ENCODE measurements at regions not wholly inside any gene's neighbourhood (a gene's known extent, or its start where the extent isn't known, plus 50 kb on each side); places are given as distances from the start of the nearest gene placed in this dataset.

DNA sequence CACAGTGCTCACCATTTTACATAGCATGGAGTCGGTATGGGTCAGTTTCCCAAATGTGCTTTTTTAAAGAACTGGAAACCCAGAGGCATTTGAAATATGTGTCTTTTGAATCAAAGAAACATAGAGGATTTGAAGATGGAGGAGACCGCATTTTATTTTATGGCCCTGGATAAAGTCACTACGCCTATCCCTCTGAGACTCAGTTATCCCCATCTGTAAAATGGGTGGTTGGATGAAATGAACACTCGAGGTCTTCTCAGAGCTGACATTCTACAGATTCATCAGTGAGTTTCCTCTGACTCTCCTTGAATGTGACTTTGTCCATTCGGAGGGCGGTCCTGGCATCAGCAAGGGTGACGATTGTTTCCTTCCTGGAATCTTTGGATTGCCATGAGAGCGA, 135.1 kb downstream of the MIAT start:
- TF ChIP-seq, protein P1, sequence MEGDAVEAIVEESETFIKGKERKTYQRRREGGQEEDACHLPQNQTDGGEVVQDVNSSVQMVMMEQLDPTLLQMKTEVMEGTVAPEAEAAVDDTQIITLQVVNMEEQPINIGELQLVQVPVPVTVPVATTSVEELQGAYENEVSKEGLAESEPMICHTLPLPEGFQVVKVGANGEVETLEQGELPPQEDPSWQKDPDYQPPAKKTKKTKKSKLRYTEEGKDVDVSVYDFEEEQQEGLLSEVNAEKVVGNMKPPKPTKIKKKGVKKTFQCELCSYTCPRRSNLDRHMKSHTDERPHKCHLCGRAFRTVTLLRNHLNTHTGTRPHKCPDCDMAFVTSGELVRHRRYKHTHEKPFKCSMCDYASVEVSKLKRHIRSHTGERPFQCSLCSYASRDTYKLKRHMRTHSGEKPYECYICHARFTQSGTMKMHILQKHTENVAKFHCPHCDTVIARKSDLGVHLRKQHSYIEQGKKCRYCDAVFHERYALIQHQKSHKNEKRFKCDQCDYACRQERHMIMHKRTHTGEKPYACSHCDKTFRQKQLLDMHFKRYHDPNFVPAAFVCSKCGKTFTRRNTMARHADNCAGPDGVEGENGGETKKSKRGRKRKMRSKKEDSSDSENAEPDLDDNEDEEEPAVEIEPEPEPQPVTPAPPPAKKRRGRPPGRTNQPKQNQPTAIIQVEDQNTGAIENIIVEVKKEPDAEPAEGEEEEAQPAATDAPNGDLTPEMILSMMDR (IDR thresholded peaks at IDR 0.05) = no peak
- TF ChIP-seq POLR2A (IDR thresholded peaks at IDR 0.05) (no peak), POLR2AphosphoS5 (IDR thresholded peaks at IDR 0.05) (no peak)

Measured in stomach (tissue), 4 donors.